ENCODE measurements at regions not wholly inside any gene's neighbourhood (a gene's known extent, or its start where the extent isn't known, plus 50 kb on each side); places are given as distances from the start of the nearest gene placed in this dataset.

GRCh38 chr10:8803992-8804391 lies 749.5 kb downstream of the GATA3 start:
- no peak overlapping the region for H3K4me2 ChIP-seq
- H3K27ac ChIP-seq: no peak overlapping the region
- H3K9me3 ChIP-seq (ENCODE audit: low read depth): no peaks in the 10 kb centered on the region
- no peak for DNase-seq (ENCODE audit: low spot score)
- no peaks in the 10 kb centered on the region for H3K79me2 ChIP-seq
- H3K4me3 ChIP-seq: no peak overlapping the region
- H3K4me1 ChIP-seq (ENCODE audit: insufficient read depth): no peaks in the 10 kb centered on the region
- H3K27me3 ChIP-seq: no peaks in the 10 kb centered on the region
- TF ChIP-seq EZH2phosphoT487 (IDR thresholded peaks at IDR 0.05; ENCODE audit: low read depth, severe bottlenecking, unreplicated experiment): no peak
- TF ChIP-seq CTCF (IDR thresholded peaks at IDR 0.05; ENCODE audit: poor library complexity): no peak
- no peak for TF ChIP-seq EZH2 (IDR thresholded peaks at IDR 0.05; ENCODE audit: borderline replicate concordance)
- no peaks in the 10 kb centered on the region for H3K9me2 ChIP-seq (replicated peaks; ENCODE audit: insufficient read depth)
- 64% methylated on average over 3 of the region's 3 CpGs for WGBS (ENCODE audit: low lambda C conversion rate, missing lambda C conversion rate)
- H4K20me1 ChIP-seq (ENCODE audit: insufficient read depth, poor library complexity, severe bottlenecking): no peaks in the 10 kb centered on the region
- H3K36me3 ChIP-seq (replicated peaks; ENCODE audit: insufficient read depth, low read depth): no peaks in the 10 kb centered on the region
- H2AFZ ChIP-seq: no peak overlapping the region

GRCh38 chr10:8810677-8811076 lies 756.2 kb downstream of the GATA3 start:
- Histone ChIP-seq H3K4me1 (ENCODE audit: insufficient read depth) (no peaks in the 10 kb centered on the region), H4K20me1 (ENCODE audit: insufficient read depth, poor library complexity, severe bottlenecking) (no peaks in the 10 kb centered on the region), H3K4me3 (no peak overlapping the region), H3K36me3 (replicated peaks; ENCODE audit: insufficient read depth, low read depth) (no peaks in the 10 kb centered on the region), H3K79me2 (no peaks in the 10 kb centered on the region), H3K4me2 (no peak overlapping the region), H3K27ac (no peak overlapping the region), H3K9me2 (replicated peaks; ENCODE audit: insufficient read depth) (no peaks in the 10 kb centered on the region), H2AFZ (no peak overlapping the region), H3K9me3 (ENCODE audit: low read depth) (no peaks in the 10 kb centered on the region), H3K27me3 (no peaks in the 10 kb centered on the region)
- TF ChIP-seq EZH2phosphoT487 (IDR thresholded peaks at IDR 0.05; ENCODE audit: low read depth, severe bottlenecking, unreplicated experiment) (no peak), CTCF (IDR thresholded peaks at IDR 0.05; ENCODE audit: poor library complexity) (no peak)
- no peak for DNase-seq (ENCODE audit: low spot score)

GRCh38 chr10:8811201-8811600 lies 756.7 kb downstream of the GATA3 start:
- Histone ChIP-seq H2AFZ (no peak overlapping the region), H4K20me1 (ENCODE audit: insufficient read depth, poor library complexity, severe bottlenecking) (no peaks in the 10 kb centered on the region), H3K9me2 (replicated peaks; ENCODE audit: insufficient read depth) (no peaks in the 10 kb centered on the region), H3K27me3 (no peaks in the 10 kb centered on the region), H3K36me3 (replicated peaks; ENCODE audit: insufficient read depth, low read depth) (no peaks in the 10 kb centered on the region), H3K4me1 (ENCODE audit: insufficient read depth) (no peaks in the 10 kb centered on the region), H3K4me2 (no peak overlapping the region), H3K9me3 (ENCODE audit: low read depth) (no peaks in the 10 kb centered on the region), H3K4me3 (no peak overlapping the region), H3K27ac (no peak overlapping the region), H3K79me2 (no peaks in the 10 kb centered on the region)
- WGBS (ENCODE audit: low lambda C conversion rate, missing lambda C conversion rate): 46% methylated on average over 1 of the region's 1 CpG
- TF ChIP-seq EZH2 (IDR thresholded peaks at IDR 0.05; ENCODE audit: borderline replicate concordance) (no peak), EZH2phosphoT487 (IDR thresholded peaks at IDR 0.05; ENCODE audit: low read depth, severe bottlenecking, unreplicated experiment) (no peak), CTCF (IDR thresholded peaks at IDR 0.05; ENCODE audit: poor library complexity) (no peak)
- DNase-seq (ENCODE audit: low spot score): no peak

- no peak overlapping the region for H2AFZ ChIP-seq
- H3K27me3 ChIP-seq: no peaks in the 10 kb centered on the region
- no peaks in the 10 kb centered on the region for H3K4me1 ChIP-seq (ENCODE audit: insufficient read depth)
- no peak overlapping the region for H3K27ac ChIP-seq
- no peaks in the 10 kb centered on the region for H3K36me3 ChIP-seq (replicated peaks; ENCODE audit: insufficient read depth, low read depth)
- WGBS (ENCODE audit: low lambda C conversion rate, missing lambda C conversion rate): 37% methylated on average over 2 of the region's 2 CpGs
- no peaks in the 10 kb centered on the region for H3K9me2 ChIP-seq (replicated peaks; ENCODE audit: insufficient read depth)
- TF ChIP-seq EZH2phosphoT487 (IDR thresholded peaks at IDR 0.05; ENCODE audit: low read depth, severe bottlenecking, unreplicated experiment): no peak
- no peak for TF ChIP-seq CTCF (IDR thresholded peaks at IDR 0.05; ENCODE audit: poor library complexity)
- no peak for TF ChIP-seq EZH2 (IDR thresholded peaks at IDR 0.05; ENCODE audit: borderline replicate concordance)
- H3K4me2 ChIP-seq: no peak overlapping the region
- H4K20me1 ChIP-seq (ENCODE audit: insufficient read depth, poor library complexity, severe bottlenecking): no peaks in the 10 kb centered on the region
- H3K9me3 ChIP-seq (ENCODE audit: low read depth): no peaks in the 10 kb centered on the region
- no peak overlapping the region for H3K4me3 ChIP-seq
- no peak for DNase-seq (ENCODE audit: low spot score)
- H3K79me2 ChIP-seq: no peaks in the 10 kb centered on the region
Observed at GRCh38 chr10:8815969-8816368, 761.5 kb downstream of the GATA3 start.
